ENCODE measurements at regions not wholly inside any gene's neighbourhood (a gene's known extent, or its start where the extent isn't known, plus 50 kb on each side); places are given as distances from the start of the nearest gene placed in this dataset.

GRCh38 chrX:45437186-45437585, 236.5 kb upstream of the DIPK2B start:
- TF ChIP-seq, protein P1, sequence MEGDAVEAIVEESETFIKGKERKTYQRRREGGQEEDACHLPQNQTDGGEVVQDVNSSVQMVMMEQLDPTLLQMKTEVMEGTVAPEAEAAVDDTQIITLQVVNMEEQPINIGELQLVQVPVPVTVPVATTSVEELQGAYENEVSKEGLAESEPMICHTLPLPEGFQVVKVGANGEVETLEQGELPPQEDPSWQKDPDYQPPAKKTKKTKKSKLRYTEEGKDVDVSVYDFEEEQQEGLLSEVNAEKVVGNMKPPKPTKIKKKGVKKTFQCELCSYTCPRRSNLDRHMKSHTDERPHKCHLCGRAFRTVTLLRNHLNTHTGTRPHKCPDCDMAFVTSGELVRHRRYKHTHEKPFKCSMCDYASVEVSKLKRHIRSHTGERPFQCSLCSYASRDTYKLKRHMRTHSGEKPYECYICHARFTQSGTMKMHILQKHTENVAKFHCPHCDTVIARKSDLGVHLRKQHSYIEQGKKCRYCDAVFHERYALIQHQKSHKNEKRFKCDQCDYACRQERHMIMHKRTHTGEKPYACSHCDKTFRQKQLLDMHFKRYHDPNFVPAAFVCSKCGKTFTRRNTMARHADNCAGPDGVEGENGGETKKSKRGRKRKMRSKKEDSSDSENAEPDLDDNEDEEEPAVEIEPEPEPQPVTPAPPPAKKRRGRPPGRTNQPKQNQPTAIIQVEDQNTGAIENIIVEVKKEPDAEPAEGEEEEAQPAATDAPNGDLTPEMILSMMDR (IDR thresholded peaks at IDR 0.05; ENCODE audit: insufficient read depth, low read length): no peak
- TF ChIP-seq POLR2AphosphoS5 (IDR thresholded peaks at IDR 0.05; ENCODE audit: low read depth) (no peak), REST (IDR thresholded peaks at IDR 0.05; ENCODE audit: insufficient replicate concordance, low read depth) (no peak), SPI1 (IDR thresholded peaks at IDR 0.05; ENCODE audit: borderline replicate concordance, low read depth) (no peak)
